DOHH2 (cell line): ENCODE measurements at regions not wholly inside any gene's neighbourhood (a gene's known extent, or its start where the extent isn't known, plus 50 kb on each side); places are given as distances from the start of the nearest gene placed in this dataset.

ENCODE experiments used
- H3F3A ChIP-seq: fragments of 200-600 bp; sonication (generic), shearing (Covaris generic); 2 replicates; pipeline ENCODE4 v1.6.0; 2016; ENCODE audit warnings: antibody characterized with exemption, mild to moderate bottlenecking; ENCODE audit not compliant: control insufficient read depth, insufficient read depth
- H3K27ac ChIP-seq: fragments of 200-600 bp; sonication (generic); 2 replicates; pipeline ENCODE4 v1.5.1; 2014; ENCODE audit warnings: low read depth, mild to moderate bottlenecking, low read length, moderate library complexity
- H3K27me3 ChIP-seq: fragments of 200-600 bp; sonication (generic); 2 replicates; pipeline ENCODE4 v1.6.1; 2014; ENCODE audit warnings: mild to moderate bottlenecking, low read length, mixed read lengths; ENCODE audit not compliant: control insufficient read depth
- H3K36me3 ChIP-seq: fragments of 200-600 bp; sonication (generic); 2 replicates; pipeline ENCODE4 v1.6.1; 2014; ENCODE audit warnings: mild to moderate bottlenecking, low read length, moderate library complexity, mixed read lengths; ENCODE audit not compliant: control insufficient read depth
- H3K4me1 ChIP-seq: fragments of 200-600 bp; sonication (generic); 2 replicates; pipeline ENCODE4 v1.6.1; 2014; ENCODE audit warnings: mild to moderate bottlenecking, low read length, mixed read lengths; ENCODE audit not compliant: control insufficient read depth
- H3K4me2 ChIP-seq: fragments of 200-600 bp; sonication (generic); 2 replicates; pipeline ENCODE4 v1.6.0; 2014; ENCODE audit warnings: mild to moderate bottlenecking, low read length, moderate library complexity
- H3K4me3 ChIP-seq: fragments of 200-600 bp; sonication (generic); 2 replicates; pipeline ENCODE4 v1.5.1; 2014; ENCODE audit warnings: mild to moderate bottlenecking, low read length, mixed read lengths
- H3K79me2 ChIP-seq: fragments of 200-600 bp; sonication (generic); 2 replicates; pipeline ENCODE4 v1.6.1; 2014; ENCODE audit warnings: mild to moderate bottlenecking, low read length, mixed read lengths; ENCODE audit not compliant: control insufficient read depth
- H3K9me2 ChIP-seq: fragments of 200-600 bp; sonication (generic); replicated peaks from 2 replicates; pipeline ENCODE4 v1.6.1; 2014; ENCODE audit warnings: mild to moderate bottlenecking, low read length, mixed read lengths; ENCODE audit not compliant: control insufficient read depth
- H3K9me3 ChIP-seq: fragments of 200-600 bp; sonication (generic); 2 replicates; pipeline ENCODE4 v1.6.1; 2014; ENCODE audit warnings: antibody characterized with exemption, low read length, mixed read lengths; ENCODE audit not compliant: control insufficient read depth, insufficient read depth
- H4K20me1 ChIP-seq: fragments of 200-600 bp; sonication (generic); 2 replicates; pipeline ENCODE4 v1.6.0; 2014; ENCODE audit warnings: low read depth, mild to moderate bottlenecking, antibody characterized with exemption, low read length, moderate library complexity; ENCODE audit not compliant: control insufficient read depth, insufficient read depth
- EZH2phosphoT487 ChIP-seq: fragments of 200-600 bp; sonication (generic); IDR thresholded peaks from 2 replicates; pipeline ENCODE4 v1.6.1; 2017; ENCODE audit warnings: borderline replicate concordance, mild to moderate bottlenecking, antibody characterized with exemption, low read length, moderate library complexity, mixed read lengths
- TF ChIP-seq, protein P1 (sequence below): fragments of 200-600 bp; sonication (generic); IDR thresholded peaks from one replicate; pipeline ENCODE4 v1.5.1; 2014; ENCODE audit warnings: antibody characterized with exemption, mild to moderate bottlenecking, low read depth, low read length; ENCODE audit not compliant: poor library complexity, severe bottlenecking

DNA sequence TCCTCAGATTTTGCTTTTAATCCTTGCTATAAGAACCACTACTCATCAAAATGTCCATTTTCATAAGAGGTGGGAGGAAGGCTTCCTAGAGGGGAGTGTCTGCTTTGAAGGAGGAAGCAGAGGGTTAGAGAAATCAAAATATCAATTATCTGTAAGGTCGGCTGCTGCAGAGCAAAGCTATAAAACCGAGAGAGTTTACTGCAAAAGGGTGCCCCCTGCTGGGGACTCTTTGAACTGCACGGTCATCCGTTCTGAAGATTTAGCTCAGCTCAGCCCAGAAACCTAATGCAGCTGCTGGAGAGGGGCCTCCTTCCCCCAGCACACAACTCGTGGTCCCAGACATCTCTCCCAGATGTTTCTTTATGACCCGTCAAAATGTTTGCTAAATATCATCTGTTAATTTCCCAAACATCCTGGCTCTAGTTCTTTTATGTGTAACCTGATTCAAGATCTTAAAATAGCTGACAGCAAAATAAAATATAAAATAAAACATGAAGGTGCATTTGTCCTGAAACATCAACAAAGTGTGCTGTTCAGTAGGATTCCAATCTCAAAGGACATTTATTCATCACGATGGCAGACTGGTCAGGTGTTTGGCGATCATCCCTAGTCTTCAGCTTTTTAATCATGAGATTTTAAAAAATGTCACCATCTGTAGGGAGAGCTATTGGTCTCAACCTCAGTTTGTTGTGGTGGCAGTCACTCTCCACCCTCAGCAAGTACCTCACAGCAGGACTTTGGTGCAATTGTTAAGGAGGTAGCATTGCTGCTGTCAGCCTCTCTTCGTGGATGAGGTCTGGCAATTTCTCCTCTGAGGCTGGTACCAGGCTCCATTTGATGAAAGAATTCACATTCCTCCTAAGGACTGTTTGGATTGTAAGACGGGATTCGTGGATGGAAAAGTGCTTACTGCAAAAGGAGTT, 185.9 kb downstream of the MTX2 start:
- no peaks in the 10 kb centered on the region for H3K79me2 ChIP-seq

DNA sequence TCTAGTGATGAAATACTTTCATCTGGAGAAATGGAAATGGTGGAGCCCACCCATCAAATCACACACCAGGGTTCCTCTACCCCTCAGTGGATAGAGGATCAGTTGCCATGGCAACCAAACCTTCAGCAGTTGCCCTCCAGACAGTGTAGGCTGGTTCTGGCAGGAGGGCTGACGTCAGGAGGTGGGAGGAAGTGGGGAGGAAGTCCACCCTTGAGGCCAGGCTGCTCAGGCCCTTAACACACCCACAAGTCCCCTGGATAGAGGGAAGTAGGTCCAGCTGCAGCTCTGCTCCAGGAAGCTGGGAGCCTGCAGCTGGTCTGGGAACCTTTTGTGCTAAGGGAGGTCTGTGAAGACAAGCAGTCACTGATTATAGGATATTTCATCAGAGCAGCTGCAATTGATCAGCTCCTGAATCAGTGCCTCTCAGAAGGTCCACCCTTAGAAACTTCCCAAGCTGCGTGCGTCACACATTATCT, 186.6 kb downstream of the MTX2 start:
- H3K27ac ChIP-seq = no peak overlapping the region
- H3F3A ChIP-seq = no peaks in the 10 kb centered on the region
- H3K4me2 ChIP-seq = no peak overlapping the region
- H4K20me1 ChIP-seq = no peaks in the 10 kb centered on the region
- no peaks in the 10 kb centered on the region for H3K79me2 ChIP-seq
- H3K36me3 ChIP-seq = no peaks in the 10 kb centered on the region
- H3K4me3 ChIP-seq = no peak overlapping the region
- no peaks in the 10 kb centered on the region for H3K4me1 ChIP-seq
- no peaks in the 10 kb centered on the region for H3K9me2 ChIP-seq
- H3K9me3 ChIP-seq = no peaks in the 10 kb centered on the region
- no peaks in the 10 kb centered on the region for H3K27me3 ChIP-seq
- TF ChIP-seq, protein P1, sequence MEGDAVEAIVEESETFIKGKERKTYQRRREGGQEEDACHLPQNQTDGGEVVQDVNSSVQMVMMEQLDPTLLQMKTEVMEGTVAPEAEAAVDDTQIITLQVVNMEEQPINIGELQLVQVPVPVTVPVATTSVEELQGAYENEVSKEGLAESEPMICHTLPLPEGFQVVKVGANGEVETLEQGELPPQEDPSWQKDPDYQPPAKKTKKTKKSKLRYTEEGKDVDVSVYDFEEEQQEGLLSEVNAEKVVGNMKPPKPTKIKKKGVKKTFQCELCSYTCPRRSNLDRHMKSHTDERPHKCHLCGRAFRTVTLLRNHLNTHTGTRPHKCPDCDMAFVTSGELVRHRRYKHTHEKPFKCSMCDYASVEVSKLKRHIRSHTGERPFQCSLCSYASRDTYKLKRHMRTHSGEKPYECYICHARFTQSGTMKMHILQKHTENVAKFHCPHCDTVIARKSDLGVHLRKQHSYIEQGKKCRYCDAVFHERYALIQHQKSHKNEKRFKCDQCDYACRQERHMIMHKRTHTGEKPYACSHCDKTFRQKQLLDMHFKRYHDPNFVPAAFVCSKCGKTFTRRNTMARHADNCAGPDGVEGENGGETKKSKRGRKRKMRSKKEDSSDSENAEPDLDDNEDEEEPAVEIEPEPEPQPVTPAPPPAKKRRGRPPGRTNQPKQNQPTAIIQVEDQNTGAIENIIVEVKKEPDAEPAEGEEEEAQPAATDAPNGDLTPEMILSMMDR = no peak
- no peak for TF ChIP-seq EZH2phosphoT487

More for the DNA sequence above, 185.9 kb downstream of the MTX2 start:
- Histone ChIP-seq H4K20me1 (no peaks in the 10 kb centered on the region), H3K9me2 (no peaks in the 10 kb centered on the region), H3K9me3 (no peaks in the 10 kb centered on the region), H3K4me3 (no peak overlapping the region), H3K27ac (no peak overlapping the region), H3K36me3 (no peaks in the 10 kb centered on the region), H3K4me2 (no peak overlapping the region), H3K27me3 (no peaks in the 10 kb centered on the region), H3F3A (no peaks in the 10 kb centered on the region), H3K4me1 (no peaks in the 10 kb centered on the region)
- TF ChIP-seq, protein P1 = peak; percentile 80
- TF ChIP-seq EZH2phosphoT487 = no peak

DNA sequence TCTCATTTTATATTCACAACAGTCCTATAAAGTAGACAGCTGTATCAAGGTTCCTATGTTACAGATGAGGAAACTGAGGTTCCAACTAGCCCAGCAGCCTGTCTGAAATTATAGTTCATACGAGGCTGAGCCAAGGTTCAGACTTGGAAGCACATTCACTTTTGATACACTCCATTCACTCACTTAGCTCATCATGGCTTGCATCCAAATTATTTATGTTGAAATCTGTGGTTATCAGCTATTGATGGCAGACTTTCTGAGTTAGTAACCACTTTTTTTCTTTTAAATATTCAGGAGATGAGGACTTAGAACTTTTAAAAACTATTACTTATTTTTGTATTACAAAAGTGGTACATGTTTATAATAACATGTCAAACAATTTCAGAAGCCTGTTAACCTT, 188.2 kb downstream of the MTX2 start:
- Histone ChIP-seq H3K27ac (no peak overlapping the region), H3K4me3 (no peak overlapping the region), H3K4me1 (no peaks in the 10 kb centered on the region), H3K36me3 (no peaks in the 10 kb centered on the region), H3K4me2 (no peak overlapping the region), H4K20me1 (no peaks in the 10 kb centered on the region), H3K9me3 (no peaks in the 10 kb centered on the region), H3K27me3 (peaks cover 6% of the 10 kb centered on the region; the same call in 1 of the 2 replicates), H3K9me2 (no peaks in the 10 kb centered on the region), H3F3A (no peaks in the 10 kb centered on the region), H3K79me2 (no peaks in the 10 kb centered on the region)
- TF ChIP-seq, protein P1 = no peak
- no peak for TF ChIP-seq EZH2phosphoT487
